GM21526 (cell line): ENCODE measurements at regions not wholly inside any gene's neighbourhood (a gene's known extent, or its start where the extent isn't known, plus 50 kb on each side); places are given as distances from the start of the nearest gene placed in this dataset.
"Not testable (repeated sequence)": the region's sequence is repeated elsewhere in the genome, so short reads cannot be mapped to it uniquely, and the experiment has no call there.

Source experiments
- ATAC-seq: cut with Tn5 transposase; IDR thresholded peaks from one replicate; pipeline ENCODE4 v1.9.1; 2021; ENCODE audit warnings: moderate library complexity; ENCODE audit not compliant: unreplicated experiment, low FRiP score

GRCh38 chr2:168300460-168300859, 53.1 kb upstream of the STK39 start:
- ATAC-seq, result no peak

GRCh38 chr2:168304024-168304681, 56.8 kb upstream of the STK39 start:
- ATAC-seq, result no peak

- ATAC-seq, result no peak
Measured at GRCh38 chr2:168307379-168307778, 60.0 kb upstream of the STK39 start.

DNA sequence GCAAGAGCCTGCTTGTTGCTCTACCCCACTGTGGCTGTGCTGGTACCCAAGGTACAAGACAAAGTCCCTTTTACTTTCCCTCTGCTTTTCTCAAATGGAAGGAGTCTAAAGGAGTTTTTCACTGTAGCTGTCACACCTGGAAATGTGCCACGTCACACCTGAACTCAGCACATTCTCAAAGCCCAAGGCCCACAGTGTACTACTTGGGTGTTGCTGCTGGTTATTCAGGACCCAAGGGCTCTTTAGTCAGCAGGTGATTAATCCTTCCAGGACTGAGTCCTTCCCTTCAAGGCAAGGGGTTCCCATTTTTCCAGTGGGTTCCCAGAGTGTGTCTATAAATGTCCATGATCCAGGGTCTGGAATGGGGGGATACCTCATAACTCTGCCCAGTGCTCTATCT, 63.2 kb upstream of the STK39 start:
- no peak for ATAC-seq

GRCh38 chr2:168311261-168311910, 64.0 kb upstream of the STK39 start:
- no peak for ATAC-seq

- no peak for ATAC-seq
Measured at GRCh38 chr2:168312036-168312822, 64.8 kb upstream of the STK39 start.

DNA sequence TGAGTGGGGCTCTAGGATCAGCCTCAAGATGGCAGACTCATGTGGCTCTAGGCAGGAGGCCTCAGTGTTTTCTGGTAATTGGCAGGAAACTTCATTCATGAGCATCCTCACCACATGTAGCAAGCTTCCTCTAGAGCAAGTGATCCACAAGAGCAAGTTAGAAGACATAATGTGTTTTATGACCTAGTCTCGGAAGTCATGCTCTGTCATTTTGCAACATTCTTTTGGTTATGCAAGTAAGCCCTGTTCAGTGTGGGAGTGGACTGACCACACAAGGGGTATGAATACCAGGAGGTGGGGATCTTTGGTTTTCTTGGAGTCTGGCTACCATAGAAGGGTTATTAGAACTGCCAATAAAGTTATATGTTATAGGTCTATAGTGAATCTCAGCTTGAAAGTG, 66.8 kb upstream of the STK39 start:
- no peak for ATAC-seq

DNA sequence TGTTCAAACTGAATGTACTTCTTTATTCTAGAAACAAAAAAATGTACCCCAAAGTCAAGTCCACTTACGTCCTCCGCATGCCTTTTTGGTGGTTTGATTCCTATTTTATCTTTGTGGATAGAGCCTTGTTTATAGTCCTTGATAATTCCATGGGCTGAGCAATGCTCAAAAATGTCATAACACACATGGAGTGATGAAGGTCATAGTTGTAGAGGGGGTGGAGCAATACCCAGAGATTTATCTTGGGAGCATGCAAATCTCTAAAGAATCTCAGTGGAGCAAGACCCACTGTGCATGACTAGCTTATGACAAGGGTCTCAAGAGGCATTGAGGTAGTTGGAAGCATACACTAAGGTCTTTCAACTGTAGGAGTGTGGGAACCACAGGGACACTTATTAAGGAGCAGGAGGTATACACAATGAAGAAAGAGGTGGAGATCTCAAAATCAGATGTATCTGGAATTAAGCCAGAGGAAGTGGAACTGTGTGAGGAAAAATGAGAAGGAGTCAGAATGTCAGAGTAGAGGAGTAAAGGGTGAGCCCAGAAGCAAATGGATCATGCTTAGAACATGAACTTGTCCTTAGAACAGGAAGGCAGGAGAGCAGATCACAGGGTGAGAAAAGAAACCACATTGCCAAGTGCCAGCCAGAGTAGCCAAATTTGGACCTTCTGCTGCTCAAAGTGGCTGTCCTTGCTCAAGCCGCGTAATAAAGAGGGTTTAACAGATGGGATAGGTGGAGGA, 68.1 kb upstream of the STK39 start:
- no peak for ATAC-seq

GRCh38 chr2:168316073-168316440, 68.7 kb upstream of the STK39 start:
- no peak for ATAC-seq

DNA sequence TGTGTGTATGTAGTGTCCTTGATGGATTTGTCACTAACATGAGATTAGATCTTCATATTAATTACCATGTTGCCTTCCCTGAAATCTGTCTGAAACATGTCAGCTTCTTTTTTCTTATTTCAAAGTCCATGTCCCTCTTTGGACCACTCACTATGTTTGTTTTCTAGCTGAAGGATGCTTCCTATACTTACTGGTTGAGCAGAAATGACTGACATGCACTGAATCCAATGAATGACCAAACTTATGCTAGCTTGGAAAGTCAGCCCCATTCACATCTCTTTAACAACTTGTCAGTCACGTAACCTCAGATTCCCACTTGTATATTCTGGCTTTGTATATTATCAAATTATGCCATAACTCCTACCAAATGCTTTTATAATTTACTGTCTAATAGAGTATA, 69.9 kb upstream of the STK39 start:
- ATAC-seq, result no peak

- no peak for ATAC-seq
Measured at GRCh38 chr2:168320267-168320666, 72.9 kb upstream of the STK39 start.

DNA sequence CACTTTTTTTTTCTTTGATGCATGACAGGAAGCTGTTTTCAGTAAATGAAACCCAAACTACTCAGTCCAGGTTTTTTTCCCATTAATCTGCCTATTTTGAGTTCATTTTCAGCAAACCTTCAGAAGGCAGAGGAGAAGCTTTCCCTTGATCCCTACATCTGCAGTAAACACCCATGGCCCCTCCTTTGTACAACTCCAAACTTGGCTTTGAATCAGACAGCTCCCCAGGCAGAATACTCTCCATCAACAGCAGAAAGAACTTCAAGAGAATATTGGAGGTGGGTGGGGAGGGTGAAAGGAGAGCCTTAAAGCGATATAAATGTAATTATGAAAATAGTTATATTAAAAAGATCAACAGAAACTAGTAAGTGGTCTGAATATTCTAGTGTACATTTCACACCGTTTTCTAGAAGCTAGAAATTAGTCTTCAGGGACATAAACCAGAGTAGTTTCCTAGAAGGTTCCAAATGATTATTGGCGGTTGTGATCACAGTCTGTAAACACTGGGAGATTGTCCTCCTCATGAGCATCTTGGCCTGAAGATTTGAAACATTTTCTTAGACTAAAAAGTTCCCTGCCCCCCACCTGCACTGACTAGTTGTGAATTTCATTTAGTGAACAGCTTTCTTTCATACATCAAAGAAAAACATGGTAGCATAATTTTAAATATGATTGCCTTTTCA, 75.1 kb upstream of the STK39 start:
- ATAC-seq, result no peak

DNA sequence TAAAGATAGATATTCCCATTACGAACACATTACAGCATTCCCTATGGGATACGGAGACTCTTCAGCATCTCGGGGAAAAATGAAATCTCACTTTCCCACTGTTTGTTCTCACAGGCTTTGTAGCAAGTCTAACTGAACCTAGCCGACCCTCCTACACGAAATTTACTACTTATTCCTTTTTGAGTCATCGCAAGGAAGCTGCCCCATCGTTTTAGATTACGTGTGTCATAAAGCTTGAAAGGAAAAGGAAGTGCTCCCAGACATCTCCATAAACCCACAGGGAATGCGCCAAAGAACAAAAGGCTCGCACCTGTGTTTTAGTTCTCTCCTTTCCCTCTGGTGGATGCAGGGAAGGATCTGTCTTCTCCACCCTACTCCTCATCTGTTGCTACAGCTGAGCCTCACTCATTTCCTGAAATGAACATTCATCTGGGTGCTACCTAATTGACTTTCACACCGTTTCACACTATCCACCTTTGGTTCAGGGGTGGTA, 76.2 kb upstream of the STK39 start:
- no peak for ATAC-seq

DNA sequence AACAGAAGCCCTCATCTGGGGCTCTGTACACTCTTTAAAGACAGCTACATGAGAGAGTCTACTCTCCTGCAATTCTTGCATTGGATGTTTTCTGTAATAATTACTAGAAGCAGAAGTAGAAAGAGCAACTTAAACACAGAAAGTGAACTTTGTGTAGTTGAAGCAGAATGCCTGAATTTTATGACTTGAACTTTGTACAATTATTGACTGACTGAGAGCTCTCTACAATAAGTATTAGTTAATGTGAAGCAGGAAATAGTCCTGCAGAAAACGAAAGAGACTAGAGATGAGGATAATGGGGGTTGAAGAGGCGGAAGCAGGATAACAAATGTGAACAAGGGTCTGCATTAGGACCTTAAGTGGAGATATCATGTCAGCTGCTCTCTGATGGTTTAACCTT, 79.2 kb upstream of the STK39 start:
- no peak for ATAC-seq

DNA sequence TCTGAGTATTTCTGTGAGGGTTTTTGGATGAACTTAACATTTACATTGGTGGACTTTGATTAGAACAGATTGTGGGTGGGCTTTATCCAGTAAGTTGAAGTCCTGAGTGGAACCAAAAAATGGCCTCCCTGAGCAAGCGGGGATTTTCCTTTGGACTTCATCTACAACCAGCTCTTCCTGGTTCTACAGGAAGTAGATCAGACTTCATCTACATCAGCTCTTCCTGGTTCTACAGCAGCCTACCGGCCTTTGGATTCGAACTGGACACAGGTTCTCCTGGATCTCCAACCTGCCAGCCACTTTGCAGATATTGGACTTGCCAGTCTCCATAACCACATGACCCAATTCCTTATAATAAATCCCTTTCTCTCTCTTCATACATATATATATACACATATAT, 79.9 kb upstream of the STK39 start:
- no peak for ATAC-seq

DNA sequence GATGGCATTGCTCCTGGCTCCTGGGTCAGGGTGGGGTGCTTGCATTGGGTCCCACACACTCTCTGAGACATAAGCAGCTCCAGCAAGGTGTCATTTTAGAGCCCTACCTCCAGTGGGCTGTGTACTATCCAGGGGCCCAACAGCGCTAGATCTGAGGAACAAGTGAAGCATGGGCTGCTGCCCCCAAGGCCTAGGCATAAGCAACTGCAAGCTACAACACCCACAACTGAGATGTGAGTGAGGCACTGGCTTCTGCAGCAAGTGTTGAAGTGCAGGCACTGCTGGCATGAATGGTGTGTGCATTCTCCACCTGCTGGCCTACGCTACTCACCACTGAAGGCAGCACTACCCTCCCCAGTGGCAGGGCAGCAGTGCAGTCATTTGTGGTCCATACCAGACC, 81.0 kb upstream of the STK39 start:
- no peak for ATAC-seq

DNA sequence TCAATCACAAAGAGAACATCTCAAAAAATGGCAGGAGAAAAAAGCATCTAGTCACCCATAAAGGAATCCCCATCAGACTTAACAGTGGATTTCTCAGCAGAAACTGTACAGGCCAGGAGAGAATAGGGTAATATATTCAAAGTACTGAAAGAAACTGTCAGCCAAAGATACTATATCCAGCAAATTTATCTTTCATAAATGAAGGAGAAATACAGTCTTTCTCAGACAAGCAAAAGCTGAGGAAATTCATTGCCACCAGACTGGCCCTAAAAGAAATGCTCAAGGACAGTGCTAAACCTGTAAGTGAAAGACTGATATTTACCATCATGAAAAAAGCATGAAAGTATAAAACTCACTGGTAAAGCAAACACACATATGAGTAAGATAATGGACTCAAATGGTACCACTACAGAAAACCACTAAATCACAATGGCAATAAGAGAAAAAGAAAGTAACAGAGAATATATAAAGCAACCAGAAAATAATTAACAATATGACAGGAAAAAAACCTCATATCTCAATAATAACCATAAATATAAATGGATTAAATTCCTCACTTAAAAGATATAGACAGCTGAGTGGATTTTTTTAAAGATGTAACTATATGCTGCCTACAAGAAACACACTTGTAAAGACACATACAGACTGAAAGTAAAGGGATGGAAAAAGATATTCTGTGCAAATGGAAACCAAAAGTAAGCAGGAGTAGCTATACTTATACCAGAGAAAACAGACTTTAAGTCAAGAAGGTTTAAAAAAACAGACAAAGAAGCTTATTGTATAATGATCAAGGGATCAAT, 83.4 kb upstream of the STK39 start:
- ATAC-seq, result no peak

DNA sequence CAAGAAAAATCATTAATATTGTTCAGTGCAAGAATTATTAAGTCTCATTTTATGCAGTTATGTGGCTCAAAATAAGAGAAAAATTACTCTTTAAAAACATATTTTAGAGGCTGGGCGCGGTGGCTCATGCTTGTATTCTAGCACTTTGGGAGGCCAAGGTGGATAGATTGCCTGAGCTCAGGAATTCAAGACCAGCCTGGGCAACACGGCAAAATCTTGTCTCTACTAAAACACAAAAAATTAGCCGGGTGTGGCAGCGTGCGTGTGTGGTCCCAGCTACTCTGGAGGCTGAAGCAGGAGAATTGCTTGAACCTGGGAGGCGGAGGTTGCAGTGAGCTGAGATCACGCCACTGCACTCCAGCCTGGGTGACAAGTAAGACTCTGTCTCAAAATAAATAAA, 87.9 kb upstream of the STK39 start:
- ATAC-seq, result not testable (repeated sequence)

- peak; percentile 75 for ATAC-seq
Measured at GRCh38 chr2:168336786-168337388, 89.5 kb upstream of the STK39 start.
